ENCODE measurements at regions not wholly inside any gene's neighbourhood (a gene's known extent, or its start where the extent isn't known, plus 50 kb on each side); places are given as distances from the start of the nearest gene placed in this dataset.

GRCh38 chr2:18304849-18305248 is 255.6 kb downstream of the RDH14 start:
- Histone ChIP-seq H3K27me3 (ENCODE audit: insufficient read depth, low read length) (no peaks in the 10 kb centered on the region), H4K8ac (replicated peaks; ENCODE audit: insufficient read length, low read depth, low read length) (no peak overlapping the region), H3T11ph (ENCODE audit: low read length) (no peak overlapping the region), H2AK5ac (ENCODE audit: insufficient read length, low read length) (no peak overlapping the region), H2BK5ac (ENCODE audit: insufficient read length, low read length) (no peak overlapping the region), H4K5ac (ENCODE audit: insufficient read length, low read depth, low read length) (no peak overlapping the region), H3K27ac (ENCODE audit: insufficient read length, low read depth, low read length) (no peak overlapping the region), H3K4me2 (ENCODE audit: insufficient read depth, insufficient read length, low read length) (no peak overlapping the region), H3K79me1 (ENCODE audit: insufficient read depth, low read depth, low read length, poor library complexity, severe bottlenecking) (no peaks in the 10 kb centered on the region), H4K20me1 (ENCODE audit: control insufficient read depth, insufficient read depth, insufficient read length) (no peaks in the 10 kb centered on the region), H2BK12ac (ENCODE audit: insufficient read length, low read depth, low read length) (no peak overlapping the region), H3K14ac (ENCODE audit: insufficient read depth, low read length) (no peak overlapping the region), H3K23ac (ENCODE audit: insufficient read length, low read depth, low read length) (no peak overlapping the region), H2BK20ac (ENCODE audit: low read depth, low read length, poor library complexity, severe bottlenecking) (no peak overlapping the region), H3K9ac (ENCODE audit: extremely low read depth, insufficient read length, low read length) (no peak overlapping the region), H3K23me2 (ENCODE audit: insufficient read length, low read depth, low read length, poor library complexity, severe bottlenecking) (no peaks in the 10 kb centered on the region), H3K9me3 (ENCODE audit: control insufficient read depth, low read depth, low read length) (no peaks in the 10 kb centered on the region), H2BK120ac (ENCODE audit: low read depth, low read length, poor library complexity, severe bottlenecking) (no peak overlapping the region), H3K4ac (ENCODE audit: low read depth, low read length) (no peak overlapping the region), H3K56ac (ENCODE audit: insufficient read length, low read depth, low read length) (no peak overlapping the region), H3K18ac (ENCODE audit: insufficient read length, low read depth, low read length) (no peak overlapping the region), H2BK15ac (ENCODE audit: low read depth, low read length) (no peak overlapping the region), H3K4me1 (ENCODE audit: insufficient read depth, low read length) (peaks cover under 1% of the 10 kb centered on the region; the same call in 1 of the 2 replicates), H2AFZ (ENCODE audit: low read length) (no peak overlapping the region), H4K91ac (ENCODE audit: insufficient read length, low read depth, low read length) (no peak overlapping the region), H3K79me2 (ENCODE audit: insufficient read depth, low read length) (no peaks in the 10 kb centered on the region)
- Mint-ChIP-seq H3K27ac (no peak overlapping the region), H3K4me1 (peaks cover 0 to 5% of the 10 kb centered on the region in 2 experiments; a peak in 2 of 4 replicates), H3K27me3 (ENCODE audit: low read depth) (no peaks in the 10 kb centered on the region), H3K9me3 (no peaks in the 10 kb centered on the region; a peak in 1 of 5 replicates), H3K4me3 (no peak overlapping the region), H3K36me3 (ENCODE audit: insufficient read depth in 1 of 3, low read depth in 3 of 3) (no peaks in the 10 kb centered on the region; a peak in 1 of 7 replicates)
- TF ChIP-seq CTCF (conservative IDR thresholded peaks at IDR 0.05), result no peak
- no CpG with 5 or more reads among the region's 3 CpGs for WGBS (ENCODE audit: extremely low coverage, insufficient read length, low lambda C conversion rate)
- DNase-seq, result no peak
